GM23248 (cell line): ENCODE measurements at regions not wholly inside any gene's neighbourhood (a gene's known extent, or its start where the extent isn't known, plus 50 kb on each side); places are given as distances from the start of the nearest gene placed in this dataset.

ENCODE experiments used
- DNase-seq: peaks from one replicate; pipeline ENCODE4 v3.0.0-alpha.2; 2015
- H2AFZ ChIP-seq: fragments of 200-600 bp; sonication (generic); 2 replicates; pipeline ENCODE4 v1.6.1; 2016; ENCODE audit warnings: antibody characterized with exemption
- H3F3A ChIP-seq: fragments of 200-600 bp; sonication (generic); 2 replicates; pipeline ENCODE4 v1.6.1; 2016; ENCODE audit warnings: mild to moderate bottlenecking, antibody characterized with exemption, mixed run types; ENCODE audit not compliant: insufficient read depth
- H3K27ac ChIP-seq: fragments of 200-600 bp; sonication (generic); 2 replicates; pipeline ENCODE4 v1.5.1; 2016; ENCODE audit warnings: mild to moderate bottlenecking
- H3K27me3 ChIP-seq: fragments of 200-600 bp; sonication (generic); replicated peaks from 2 replicates; pipeline ENCODE4 v1.6.1; 2016; ENCODE audit warnings: mild to moderate bottlenecking; ENCODE audit not compliant: insufficient read depth
- H3K36me3 ChIP-seq: fragments of 200-600 bp; sonication (generic); 2 replicates; pipeline ENCODE4 v1.6.1; 2016; ENCODE audit warnings: low read depth, mild to moderate bottlenecking
- H3K4me1 ChIP-seq: fragments of 200-600 bp; sonication (generic); 2 replicates; pipeline ENCODE4 v1.6.1; 2016; ENCODE audit warnings: mild to moderate bottlenecking; ENCODE audit not compliant: insufficient read depth
- H3K4me2 ChIP-seq: fragments of 200-600 bp; sonication (generic); one replicate; pipeline ENCODE4 v1.6.1; 2016; ENCODE audit warnings: mild to moderate bottlenecking; ENCODE audit not compliant: unreplicated experiment
- H3K4me3 ChIP-seq: fragments of 200-600 bp; sonication (generic); 2 replicates; pipeline ENCODE4 v1.5.1; 2016; ENCODE audit warnings: mild to moderate bottlenecking
- H3K79me2 ChIP-seq: fragments of 200-600 bp; sonication (generic); 2 replicates; pipeline ENCODE4 v1.6.1; 2016; ENCODE audit warnings: mild to moderate bottlenecking; ENCODE audit not compliant: insufficient read depth
- H3K9ac ChIP-seq: fragments of 200-600 bp; sonication (generic); 2 replicates; pipeline ENCODE4 v1.6.1; 2016; ENCODE audit warnings: mild to moderate bottlenecking
- H3K9me2 ChIP-seq: fragments of 200-600 bp; sonication (generic); 2 replicates; pipeline ENCODE4 v1.6.1; 2016; ENCODE audit warnings: mixed run types, mild to moderate bottlenecking, moderate library complexity; ENCODE audit not compliant: insufficient read depth
- H3K9me3 ChIP-seq: fragments of 200-600 bp; sonication (generic); one replicate; pipeline ENCODE4 v1.6.1; 2017; ENCODE audit warnings: low read depth
- H4K20me1 ChIP-seq: fragments of 200-600 bp; sonication (generic); 2 replicates; pipeline ENCODE4 v1.6.0; 2016; ENCODE audit not compliant: insufficient read depth
- EZH2 ChIP-seq: fragments of 200-600 bp; sonication (generic); IDR thresholded peaks from 2 replicates; pipeline ENCODE4 v1.6.1; 2018; ENCODE audit warnings: antibody characterized with exemption, mild to moderate bottlenecking; ENCODE audit not compliant: insufficient read depth, poor library complexity, severe bottlenecking
- EZH2phosphoT487 ChIP-seq: fragments of 200-600 bp; sonication (generic); IDR thresholded peaks from 2 replicates; pipeline ENCODE4 v1.6.1; 2018; ENCODE audit warnings: antibody characterized with exemption, moderate library complexity, mild to moderate bottlenecking, low read depth; ENCODE audit not compliant: insufficient read depth
- WGBS, 2 experiments: methylation state at CpG; one replicate each; pipeline ENCODE4 v1.1.6; 2015 to 2017; ENCODE audit warnings: low lambda C conversion rate in 2 of 2, low coverage in 1 of 2; ENCODE audit errors: missing lambda C conversion rate in 2 of 2; 5-methylcytosine and 5-hydroxymethylcytosine counted together
- in situ Hi-C: fragments of 300-500 bp; cut with MboI; formaldehyde crosslinking; loops from 2 replicates; pipeline ENCODE4 v1.15.0; 2020

DNA sequence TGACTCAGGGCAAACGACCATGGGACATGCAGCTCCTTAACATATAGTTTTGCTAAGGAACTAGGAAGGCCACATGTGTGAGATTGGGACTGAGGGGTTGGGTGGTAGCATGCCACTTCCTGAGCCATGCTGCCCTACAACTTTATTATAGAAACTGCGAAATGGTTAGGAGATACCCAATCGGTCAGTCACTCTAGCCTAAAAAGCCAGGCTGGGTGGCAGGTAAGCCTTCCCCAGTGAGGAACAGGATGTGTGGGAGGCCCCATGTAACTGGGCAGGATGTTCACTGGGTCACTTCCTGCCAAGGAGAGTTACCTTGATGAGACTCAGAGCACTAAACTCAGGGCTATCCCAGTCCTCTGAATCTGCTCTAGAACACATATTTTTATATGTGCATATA, 123.5 kb downstream of the MAP3K7 start:
- Histone ChIP-seq H2AFZ (no peak overlapping the region), H3K36me3 (no peaks in the 10 kb centered on the region), H3K9me2 (no peaks in the 10 kb centered on the region), H3K79me2 (no peaks in the 10 kb centered on the region), H3K27me3 (0 out of 2 replicates have a peak, but pooled peaks cover 3% of the 10 kb centered on the region), H3K9ac (no peak overlapping the region), H3F3A (no peaks in the 10 kb centered on the region), H3K27ac (no peak overlapping the region), H4K20me1 (no peaks in the 10 kb centered on the region), H3K4me2 (no peak overlapping the region), H3K4me3 (no peak overlapping the region), H3K9me3 (no peaks in the 10 kb centered on the region), H3K4me1 (peaks cover 3% of the 10 kb centered on the region; the same call in 1 of the 2 replicates)
- DNase-seq: no peak
- in situ Hi-C loops: no loop called here
- TF ChIP-seq EZH2phosphoT487 (no peak), EZH2 (no peak)
- WGBS, 2 experiments: 57 to 72% methylated on average over 3 of the region's 3 CpGs

DNA sequence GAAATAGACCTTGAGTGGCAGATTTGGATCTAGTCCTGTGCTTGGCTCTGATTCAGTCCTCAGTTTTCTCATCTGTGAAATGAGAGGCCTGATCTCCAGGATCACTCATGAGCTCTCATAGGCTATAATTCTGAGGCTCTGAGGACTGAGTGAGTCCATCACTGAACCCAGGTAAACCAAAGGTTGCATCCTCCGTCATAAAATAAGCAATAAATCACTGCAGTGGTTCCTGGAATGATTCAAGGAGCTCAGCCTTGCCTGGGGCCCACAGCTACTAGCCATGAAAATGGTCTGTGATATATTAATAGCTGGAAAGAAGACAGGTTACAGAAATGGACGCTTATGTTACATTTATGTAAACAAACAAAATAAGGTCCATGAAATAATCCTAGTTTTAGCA, 124.8 kb downstream of the MAP3K7 start:
- Histone ChIP-seq H2AFZ (no peak overlapping the region), H3K4me3 (no peak overlapping the region), H3K36me3 (no peaks in the 10 kb centered on the region), H3K27me3 (0 out of 2 replicates have a peak, but pooled peaks cover 3% of the 10 kb centered on the region), H3F3A (no peaks in the 10 kb centered on the region), H3K4me2 (no peak overlapping the region), H4K20me1 (no peaks in the 10 kb centered on the region), H3K4me1 (peaks cover 3% of the 10 kb centered on the region; the same call in 1 of the 2 replicates), H3K27ac (no peak overlapping the region), H3K79me2 (no peaks in the 10 kb centered on the region), H3K9me3 (no peaks in the 10 kb centered on the region), H3K9ac (no peak overlapping the region), H3K9me2 (no peaks in the 10 kb centered on the region)
- in situ Hi-C loops: no loop called here
- DNase-seq: no peak
- TF ChIP-seq EZH2phosphoT487 (no peak), EZH2 (no peak)
- 69 to 70% methylated on average over 2 of the region's 2 CpGs for WGBS, 2 experiments

GRCh38 chr6:90461383-90461782, 125.5 kb downstream of the MAP3K7 start:
- no peak overlapping the region for H3K27ac ChIP-seq
- H3K9me3 ChIP-seq: no peaks in the 10 kb centered on the region
- H3K27me3 ChIP-seq: 0 out of 2 replicates have a peak, but pooled peaks cover 3% of the 10 kb centered on the region
- H3K4me2 ChIP-seq: no peak overlapping the region
- WGBS, 2 experiments: 48 to 77% methylated on average over 3 of the region's 3 CpGs
- peaks cover 3% of the 10 kb centered on the region; the same call in 1 of the 2 replicates for H3K4me1 ChIP-seq
- no peaks in the 10 kb centered on the region for H3K9me2 ChIP-seq
- H2AFZ ChIP-seq: no peak overlapping the region
- H3K79me2 ChIP-seq: no peaks in the 10 kb centered on the region
- H3K9ac ChIP-seq: no peak overlapping the region
- H3K36me3 ChIP-seq: no peaks in the 10 kb centered on the region
- no peak for DNase-seq
- no peak overlapping the region for H3K4me3 ChIP-seq
- no peaks in the 10 kb centered on the region for H3F3A ChIP-seq
- TF ChIP-seq EZH2phosphoT487 (no peak), EZH2 (no peak)
- in situ Hi-C loops: no loop called here
- no peaks in the 10 kb centered on the region for H4K20me1 ChIP-seq

- DNase-seq: no peak
- no peaks in the 10 kb centered on the region for H3F3A ChIP-seq
- no peak overlapping the region for H3K27ac ChIP-seq
- H3K79me2 ChIP-seq: no peaks in the 10 kb centered on the region
- no peaks in the 10 kb centered on the region for H3K36me3 ChIP-seq
- H2AFZ ChIP-seq: no peak overlapping the region
- no peaks in the 10 kb centered on the region for H3K9me2 ChIP-seq
- H4K20me1 ChIP-seq: no peaks in the 10 kb centered on the region
- in situ Hi-C loops: no loop called here
- TF ChIP-seq EZH2phosphoT487: no peak
- no peak for TF ChIP-seq EZH2
- H3K27me3 ChIP-seq: 0 out of 2 replicates have a peak, but pooled peaks cover 3% of the 10 kb centered on the region
- no peak overlapping the region for H3K4me2 ChIP-seq
- WGBS, 2 experiments: 70 to 73% methylated on average over 5 of the region's 5 CpGs
- no peak overlapping the region for H3K9ac ChIP-seq
- H3K9me3 ChIP-seq: no peaks in the 10 kb centered on the region
- no peak overlapping the region for H3K4me3 ChIP-seq
- H3K4me1 ChIP-seq: no peaks in the 10 kb centered on the region
These were observed 126.8 kb downstream of the MAP3K7 start for GRCh38 chr6:90460051-90460450.
